Right forelimb (tissue), 1 donor: ENCODE measurements at regions not wholly inside any gene's neighbourhood (a gene's known extent, or its start where the extent isn't known, plus 50 kb on each side); places are given as distances from the start of the nearest gene placed in this dataset.

Source experiments
- DNase-seq: peaks from one replicate; pipeline ENCODE4 v3.0.0-alpha.2; 2018

DNA sequence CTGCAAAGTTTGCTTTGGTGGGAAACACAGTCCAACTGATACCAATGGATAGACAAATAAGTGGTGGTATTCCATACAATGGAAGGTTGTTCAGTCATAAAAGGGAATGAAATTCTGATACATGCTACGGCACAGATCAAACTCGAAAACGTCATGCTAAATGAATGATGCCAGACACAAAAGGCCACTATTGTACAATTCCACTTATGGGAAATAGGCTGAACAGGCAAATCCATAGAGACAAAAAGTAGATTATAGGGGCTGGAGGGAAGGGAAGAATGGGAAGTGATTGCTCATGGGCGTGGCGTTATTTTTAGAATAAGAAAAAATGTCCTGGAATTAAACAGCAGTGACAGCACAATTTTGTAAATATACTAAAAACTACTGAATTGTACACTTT, 66.0 kb upstream of the FOXK1 start:
- DNase-seq, result no peak

DNA sequence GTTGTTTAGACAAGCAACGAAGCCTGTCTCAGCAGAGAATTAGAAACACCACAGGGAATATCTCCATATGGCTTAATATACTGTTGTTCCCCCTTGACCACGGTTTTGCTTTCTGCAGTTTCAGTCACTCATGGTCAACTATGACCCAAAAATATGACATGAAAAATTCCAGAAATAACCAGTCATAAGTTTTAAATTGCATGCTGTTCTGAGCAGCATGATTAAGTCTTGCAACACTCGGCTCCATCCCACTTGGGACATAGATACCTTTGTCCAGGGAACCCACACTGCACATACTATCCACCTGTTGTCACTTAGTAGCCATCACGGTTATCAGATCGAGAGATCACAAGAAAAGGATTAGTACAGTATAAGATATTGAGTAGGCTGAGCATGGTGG, 60.7 kb upstream of the FOXK1 start:
- DNase-seq, result no peak

DNA sequence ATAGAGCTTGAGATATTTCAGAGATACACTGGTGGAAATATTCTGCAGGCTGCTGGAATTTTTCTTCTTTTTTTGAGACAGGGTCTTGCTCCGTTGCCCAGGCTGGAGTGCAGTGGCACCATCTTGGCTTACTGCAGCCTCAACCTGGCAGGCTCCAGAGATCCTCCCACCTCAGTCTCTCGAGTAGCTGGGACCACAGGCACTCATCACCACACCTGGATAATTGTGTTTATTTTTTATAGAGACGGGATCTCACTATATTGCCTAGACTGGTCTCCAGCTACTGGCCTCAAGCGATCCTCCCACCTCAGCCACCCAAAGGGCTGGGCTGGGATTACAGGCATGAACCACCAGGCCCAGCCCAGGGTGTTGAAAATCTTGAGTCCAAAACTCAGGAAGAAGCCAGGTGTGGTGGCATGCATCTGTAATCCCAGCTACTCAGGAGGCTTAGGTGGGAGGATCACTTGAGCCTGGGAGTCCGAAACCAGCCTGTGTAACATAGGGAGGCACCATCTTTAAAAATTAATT, 55.7 kb upstream of the FOXK1 start:
- no peak for DNase-seq

DNA sequence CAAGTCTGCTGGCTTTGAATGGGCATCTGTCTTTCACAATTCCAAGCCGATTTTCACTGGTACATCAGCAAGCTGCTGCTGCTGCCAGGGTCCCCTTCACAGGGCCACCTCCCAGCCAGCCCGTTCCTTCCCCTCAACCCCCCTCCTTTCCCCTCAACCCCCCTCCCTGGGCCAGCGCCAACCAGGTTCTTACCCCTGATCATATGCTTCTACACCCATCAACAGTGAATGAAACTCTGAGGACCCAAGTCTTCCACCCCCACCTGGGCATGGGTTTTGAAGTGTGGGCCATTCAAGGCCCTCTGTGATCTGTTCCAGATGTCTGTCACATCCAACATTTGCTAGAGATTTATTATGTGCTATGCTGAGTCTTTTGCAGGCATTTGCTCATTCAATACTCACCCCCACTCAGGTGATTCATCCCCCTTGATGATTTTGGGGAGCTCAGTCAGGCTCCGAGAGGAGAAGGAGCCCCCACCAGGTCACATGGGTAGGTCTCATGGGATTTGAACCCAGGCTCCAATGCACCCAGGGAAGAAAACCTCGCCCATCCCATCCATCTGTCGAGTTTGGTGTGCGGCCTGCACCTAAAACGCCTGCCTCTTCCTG, 52.7 kb upstream of the FOXK1 start:
- no peak for DNase-seq

DNA sequence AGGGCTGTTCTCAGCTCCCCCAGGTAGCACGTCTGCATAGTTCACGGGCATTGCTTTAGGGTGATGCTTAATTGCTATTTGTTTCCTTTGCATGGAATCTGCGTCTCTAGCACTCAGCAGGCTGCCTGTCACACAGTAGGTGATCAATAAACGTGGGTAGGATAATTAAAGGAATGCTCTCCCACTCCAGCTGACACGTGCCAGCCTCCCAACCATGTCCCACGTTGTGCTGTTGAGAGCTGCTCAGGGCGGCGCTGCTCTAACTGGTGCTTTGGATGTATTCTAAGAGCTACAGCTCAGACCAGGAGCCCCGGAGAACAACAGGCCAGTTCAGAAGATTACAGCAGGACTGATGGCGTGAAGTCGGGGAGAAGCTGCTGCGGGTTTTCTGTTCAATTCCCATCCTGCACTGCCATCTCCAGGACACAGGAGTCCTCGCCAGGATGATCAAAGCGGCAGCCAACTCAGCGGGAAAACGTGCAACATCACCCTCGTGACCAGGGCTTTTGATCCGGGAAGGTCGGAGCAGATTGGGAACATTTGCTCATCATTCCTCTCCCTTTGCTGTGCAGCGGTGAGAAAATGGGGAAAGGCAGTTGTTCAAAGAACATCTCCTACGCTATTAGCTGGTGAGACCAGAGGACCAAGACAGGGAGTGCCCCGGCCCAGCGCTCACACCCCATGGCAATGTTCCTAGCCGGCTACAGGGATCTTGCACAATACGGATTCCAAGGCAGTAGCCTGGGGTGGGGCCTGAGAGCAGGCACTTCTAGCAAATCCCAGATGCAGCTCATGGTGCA, 50.5 kb upstream of the FOXK1 start:
- peak; percentile 81 for DNase-seq
